GM23338 (cell line): ENCODE measurements at regions not wholly inside any gene's neighbourhood (a gene's known extent, or its start where the extent isn't known, plus 50 kb on each side); places are given as distances from the start of the nearest gene placed in this dataset.

Experiments
- TF ChIP-seq, protein P1 (sequence below), 2 experiments: fragments of 200-600 bp in 1 of 2; sonication (generic) in 1 of 2; conservative IDR thresholded peaks; 2 replicates each; pipeline versions ENCODE4 v1.5.1 to v1.6.1; 2016 to 2017; ENCODE audit warnings: antibody characterized with exemption in 2 of 2, low read depth in 2 of 2, mild to moderate bottlenecking in 2 of 2, moderate library complexity in 1 of 2
- TF ChIP-seq, protein P2 (sequence below): IDR thresholded peaks from one replicate; pipeline ENCODE4 v1.6.1; 2018; ENCODE audit warnings: antibody characterized with exemption; ENCODE audit not compliant: unreplicated experiment

DNA sequence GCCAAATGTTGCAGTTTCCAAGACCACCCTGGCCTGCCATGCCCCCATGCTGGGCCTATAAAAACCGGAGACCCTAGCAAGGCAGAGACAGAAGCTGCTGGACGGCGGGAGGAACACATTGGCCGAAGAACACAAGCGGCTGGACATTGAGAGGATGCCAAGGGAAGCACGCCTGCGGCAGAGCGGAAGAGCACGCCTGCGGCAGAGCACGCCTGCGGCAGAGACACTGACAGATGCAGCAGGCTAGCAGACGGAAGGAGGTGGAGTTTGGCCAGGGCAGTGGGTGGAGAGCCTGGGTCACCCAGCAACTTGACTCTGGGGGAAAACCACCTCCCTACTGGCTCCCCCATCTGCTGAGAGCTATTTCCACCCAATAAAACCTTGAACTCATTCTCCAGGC lies 322.3 kb upstream of the TBL1XR1 start:
- TF ChIP-seq, protein P1, sequence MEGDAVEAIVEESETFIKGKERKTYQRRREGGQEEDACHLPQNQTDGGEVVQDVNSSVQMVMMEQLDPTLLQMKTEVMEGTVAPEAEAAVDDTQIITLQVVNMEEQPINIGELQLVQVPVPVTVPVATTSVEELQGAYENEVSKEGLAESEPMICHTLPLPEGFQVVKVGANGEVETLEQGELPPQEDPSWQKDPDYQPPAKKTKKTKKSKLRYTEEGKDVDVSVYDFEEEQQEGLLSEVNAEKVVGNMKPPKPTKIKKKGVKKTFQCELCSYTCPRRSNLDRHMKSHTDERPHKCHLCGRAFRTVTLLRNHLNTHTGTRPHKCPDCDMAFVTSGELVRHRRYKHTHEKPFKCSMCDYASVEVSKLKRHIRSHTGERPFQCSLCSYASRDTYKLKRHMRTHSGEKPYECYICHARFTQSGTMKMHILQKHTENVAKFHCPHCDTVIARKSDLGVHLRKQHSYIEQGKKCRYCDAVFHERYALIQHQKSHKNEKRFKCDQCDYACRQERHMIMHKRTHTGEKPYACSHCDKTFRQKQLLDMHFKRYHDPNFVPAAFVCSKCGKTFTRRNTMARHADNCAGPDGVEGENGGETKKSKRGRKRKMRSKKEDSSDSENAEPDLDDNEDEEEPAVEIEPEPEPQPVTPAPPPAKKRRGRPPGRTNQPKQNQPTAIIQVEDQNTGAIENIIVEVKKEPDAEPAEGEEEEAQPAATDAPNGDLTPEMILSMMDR (conservative IDR thresholded peaks at IDR 0.05; ENCODE audit: low read depth in 2 of 2), result no peak
- TF ChIP-seq, protein P2, sequence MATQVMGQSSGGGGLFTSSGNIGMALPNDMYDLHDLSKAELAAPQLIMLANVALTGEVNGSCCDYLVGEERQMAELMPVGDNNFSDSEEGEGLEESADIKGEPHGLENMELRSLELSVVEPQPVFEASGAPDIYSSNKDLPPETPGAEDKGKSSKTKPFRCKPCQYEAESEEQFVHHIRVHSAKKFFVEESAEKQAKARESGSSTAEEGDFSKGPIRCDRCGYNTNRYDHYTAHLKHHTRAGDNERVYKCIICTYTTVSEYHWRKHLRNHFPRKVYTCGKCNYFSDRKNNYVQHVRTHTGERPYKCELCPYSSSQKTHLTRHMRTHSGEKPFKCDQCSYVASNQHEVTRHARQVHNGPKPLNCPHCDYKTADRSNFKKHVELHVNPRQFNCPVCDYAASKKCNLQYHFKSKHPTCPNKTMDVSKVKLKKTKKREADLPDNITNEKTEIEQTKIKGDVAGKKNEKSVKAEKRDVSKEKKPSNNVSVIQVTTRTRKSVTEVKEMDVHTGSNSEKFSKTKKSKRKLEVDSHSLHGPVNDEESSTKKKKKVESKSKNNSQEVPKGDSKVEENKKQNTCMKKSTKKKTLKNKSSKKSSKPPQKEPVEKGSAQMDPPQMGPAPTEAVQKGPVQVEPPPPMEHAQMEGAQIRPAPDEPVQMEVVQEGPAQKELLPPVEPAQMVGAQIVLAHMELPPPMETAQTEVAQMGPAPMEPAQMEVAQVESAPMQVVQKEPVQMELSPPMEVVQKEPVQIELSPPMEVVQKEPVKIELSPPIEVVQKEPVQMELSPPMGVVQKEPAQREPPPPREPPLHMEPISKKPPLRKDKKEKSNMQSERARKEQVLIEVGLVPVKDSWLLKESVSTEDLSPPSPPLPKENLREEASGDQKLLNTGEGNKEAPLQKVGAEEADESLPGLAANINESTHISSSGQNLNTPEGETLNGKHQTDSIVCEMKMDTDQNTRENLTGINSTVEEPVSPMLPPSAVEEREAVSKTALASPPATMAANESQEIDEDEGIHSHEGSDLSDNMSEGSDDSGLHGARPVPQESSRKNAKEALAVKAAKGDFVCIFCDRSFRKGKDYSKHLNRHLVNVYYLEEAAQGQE, result no peak
